Mesenchymal stem cell (in vitro differentiated cells and primary cell): ENCODE measurements at regions not wholly inside any gene's neighbourhood (a gene's known extent, or its start where the extent isn't known, plus 50 kb on each side); places are given as distances from the start of the nearest gene placed in this dataset.
"Not testable (repeated sequence)": the region's sequence is repeated elsewhere in the genome, so short reads cannot be mapped to it uniquely, and the experiment has no call there.

Experiments used
- DNase-seq: peaks from one replicate; pipeline ENCODE4 v3.0.0-alpha.2; 2013
- H2AFZ ChIP-seq: one replicate; pipeline ENCODE4 v1.6.1; 2013; ENCODE audit warnings: low read depth, mild to moderate bottlenecking, control low read depth, inconsistent platforms, low read length, moderate library complexity
- H2AK5ac ChIP-seq: 2 replicates; pipeline ENCODE4 v1.6.1; 2013; ENCODE audit warnings: low read length, moderate library complexity, mild to moderate bottlenecking, inconsistent platforms; ENCODE audit not compliant: severe bottlenecking
- H2BK120ac ChIP-seq: one replicate; pipeline ENCODE4 v1.6.1; 2013; ENCODE audit warnings: low read depth, mild to moderate bottlenecking, inconsistent platforms, low read length, moderate library complexity
- H2BK12ac ChIP-seq, 2 experiments: one replicate each; pipeline ENCODE4 v1.6.1; 2013; ENCODE audit warnings: inconsistent platforms in 2 of 2, low read length in 2 of 2, mild to moderate bottlenecking in 2 of 2, moderate library complexity in 2 of 2, control low read depth in 1 of 2
- H2BK15ac ChIP-seq: one replicate; pipeline ENCODE4 v1.6.1; 2013; ENCODE audit warnings: mild to moderate bottlenecking, low read depth, inconsistent platforms; ENCODE audit not compliant: poor library complexity, severe bottlenecking
- H2BK5ac ChIP-seq: 2 replicates; pipeline ENCODE4 v1.6.1; 2013; ENCODE audit warnings: low read depth, mild to moderate bottlenecking, low read length, control low read depth, inconsistent platforms; ENCODE audit not compliant: poor library complexity, severe bottlenecking
- H3K14ac ChIP-seq, 2 experiments: one replicate each; pipeline ENCODE4 v1.6.1; 2013; ENCODE audit warnings: inconsistent platforms in 2 of 2, low read length in 2 of 2, control low read depth in 1 of 2, mild to moderate bottlenecking in 1 of 2, moderate library complexity in 1 of 2
- H3K18ac ChIP-seq, 2 experiments: one replicate each; pipeline ENCODE4 v1.6.1; 2013; ENCODE audit warnings: inconsistent platforms in 2 of 2, low read length in 2 of 2, control low read depth in 1 of 2, low read depth in 1 of 2, mild to moderate bottlenecking in 1 of 2
- H3K23ac ChIP-seq, 2 experiments: one replicate each; pipeline ENCODE4 v1.6.1; 2013; ENCODE audit warnings: inconsistent platforms in 2 of 2, low read length in 2 of 2, mild to moderate bottlenecking in 2 of 2, moderate library complexity in 2 of 2, control low read depth in 1 of 2
- H3K27ac ChIP-seq: 2 replicates; pipeline ENCODE4 v1.5.1; 2013; ENCODE audit warnings: mild to moderate bottlenecking, moderate library complexity, low read length, control low read depth, inconsistent platforms; ENCODE audit not compliant: poor library complexity, severe bottlenecking
- H3K27me3 ChIP-seq, 2 experiments: 2 replicates each; pipeline versions ENCODE4 v1.6.1 to v1.7.0; 2013; ENCODE audit warnings: low read length in 2 of 2, mild to moderate bottlenecking in 2 of 2, moderate library complexity in 2 of 2, control low read depth in 1 of 2, inconsistent platforms in 1 of 2; ENCODE audit not compliant: control insufficient read depth in 1 of 2, insufficient read depth in 1 of 2
- H3K36me3 ChIP-seq, 2 experiments: 2 replicates each; pipeline versions ENCODE4 v1.6.1 to v1.7.0; 2013; ENCODE audit warnings: low read length in 2 of 2, control low read depth in 1 of 2, inconsistent platforms in 1 of 2, low read depth in 1 of 2, mild to moderate bottlenecking in 1 of 2; ENCODE audit not compliant: insufficient read depth in 2 of 2, control insufficient read depth in 1 of 2
- H3K4ac ChIP-seq, 2 experiments: one replicate each; pipeline ENCODE4 v1.6.1; 2013; ENCODE audit warnings: inconsistent platforms in 2 of 2, low read length in 2 of 2, mild to moderate bottlenecking in 2 of 2, moderate library complexity in 2 of 2, control low read depth in 1 of 2, low read depth in 1 of 2
- H3K4me1 ChIP-seq: 2 replicates; pipeline ENCODE4 v1.6.1; 2013; ENCODE audit warnings: low read depth, low read length, control low read depth; ENCODE audit not compliant: control insufficient read depth, insufficient read depth
- H3K4me2 ChIP-seq: 2 replicates; pipeline ENCODE4 v1.6.1; 2013; ENCODE audit warnings: low read length, mild to moderate bottlenecking, inconsistent platforms; ENCODE audit not compliant: poor library complexity, severe bottlenecking
- H3K4me3 ChIP-seq, 2 experiments: 2 replicates each; pipeline versions ENCODE4 v1.5.1 to v1.7.0; 2013; ENCODE audit warnings: low read length in 2 of 2, mild to moderate bottlenecking in 2 of 2, control low read depth in 1 of 2, low read depth in 1 of 2; ENCODE audit not compliant: insufficient read depth in 1 of 2
- H3K79me1 ChIP-seq: replicated peaks from 2 replicates; pipeline ENCODE4 v1.6.1; 2013; ENCODE audit warnings: mild to moderate bottlenecking, control low read depth, low read length, inconsistent platforms; ENCODE audit not compliant: poor library complexity, severe bottlenecking
- H3K9ac ChIP-seq: 2 replicates; pipeline ENCODE4 v1.7.0; 2013; ENCODE audit warnings: mild to moderate bottlenecking, low read length, moderate library complexity
- H3K9me3 ChIP-seq: 2 replicates; pipeline ENCODE4 v1.7.0; 2013; ENCODE audit warnings: mild to moderate bottlenecking, low read length; ENCODE audit not compliant: control insufficient read depth
- H4K8ac ChIP-seq: one replicate; pipeline ENCODE4 v1.6.1; 2013; ENCODE audit warnings: inconsistent platforms, mild to moderate bottlenecking, low read length, moderate library complexity
- H4K91ac ChIP-seq: one replicate; pipeline ENCODE4 v1.6.1; 2013; ENCODE audit warnings: mild to moderate bottlenecking, low read length, inconsistent platforms
- WGBS: methylation state at CpG from one replicate; pipeline ENCODE4 v1.1.7; 2013; ENCODE audit warnings: mixed read lengths; 5-methylcytosine and 5-hydroxymethylcytosine counted together

DNA sequence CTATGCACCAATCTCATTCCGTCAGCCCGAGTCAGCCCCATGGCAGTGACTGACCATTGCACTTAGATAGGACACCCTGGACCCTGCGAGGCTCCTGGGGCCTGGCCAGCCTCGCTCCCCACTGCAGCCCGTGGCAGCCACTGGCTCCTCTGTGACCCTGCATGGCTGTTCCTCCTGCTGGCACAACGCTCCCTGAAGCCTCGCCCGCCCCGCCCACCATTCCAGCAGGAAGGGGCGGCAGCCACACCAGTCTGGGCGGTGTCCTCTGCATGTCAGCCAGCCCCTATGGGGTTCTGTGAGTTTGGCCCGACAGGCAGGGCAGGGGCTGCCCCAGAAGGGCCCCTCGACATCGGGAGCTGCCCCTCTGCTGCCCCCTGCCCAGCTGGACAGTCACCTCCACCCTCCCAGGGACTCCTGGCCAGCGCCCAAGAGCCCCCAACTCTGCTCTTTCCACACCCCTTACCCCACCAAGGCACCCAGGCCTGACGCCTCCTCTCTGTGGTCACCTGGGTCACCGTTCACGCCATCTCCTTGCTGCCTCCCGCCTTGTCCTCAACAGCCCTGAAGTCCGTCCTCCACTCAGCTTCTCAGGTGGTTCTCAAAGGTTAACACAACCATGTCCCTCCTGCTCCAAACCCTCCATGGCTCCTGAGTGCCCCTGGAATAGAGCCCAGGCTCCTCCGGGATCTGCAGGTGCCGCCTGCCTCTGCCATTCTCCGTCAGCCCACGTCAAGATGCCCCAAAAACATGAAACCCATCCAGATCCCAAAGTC is 103.5 kb downstream of the MICALL2 start:
- Histone ChIP-seq H3K4me2 (no peak overlapping the region), H3K4me3 (no peak overlapping the region), H2BK12ac (no peak overlapping the region), H2AFZ (no peak overlapping the region), H3K9ac (no peak overlapping the region), H3K9me3 (no peaks in the 10 kb centered on the region), H3K14ac (no peak overlapping the region), H4K91ac (no peak overlapping the region), H2AK5ac (no peak overlapping the region), H3K79me1 (no peaks in the 10 kb centered on the region), H3K18ac (no peak overlapping the region), H2BK120ac (no peak overlapping the region), H4K8ac (no peak overlapping the region), H3K27ac (no peak overlapping the region), H3K4me1 (peaks cover 14% of the 10 kb centered on the region), H3K27me3 (peaks cover 22 to 63% of the 10 kb centered on the region in 2 experiments), H3K36me3 (no peaks in the 10 kb centered on the region), H2BK15ac (no peak overlapping the region), H2BK5ac (no peak overlapping the region), H3K23ac (no peak overlapping the region), H3K4ac (no peak overlapping the region)
- WGBS = 73% methylated on average over 22 of the region's 24 CpGs
- no peak for DNase-seq

DNA sequence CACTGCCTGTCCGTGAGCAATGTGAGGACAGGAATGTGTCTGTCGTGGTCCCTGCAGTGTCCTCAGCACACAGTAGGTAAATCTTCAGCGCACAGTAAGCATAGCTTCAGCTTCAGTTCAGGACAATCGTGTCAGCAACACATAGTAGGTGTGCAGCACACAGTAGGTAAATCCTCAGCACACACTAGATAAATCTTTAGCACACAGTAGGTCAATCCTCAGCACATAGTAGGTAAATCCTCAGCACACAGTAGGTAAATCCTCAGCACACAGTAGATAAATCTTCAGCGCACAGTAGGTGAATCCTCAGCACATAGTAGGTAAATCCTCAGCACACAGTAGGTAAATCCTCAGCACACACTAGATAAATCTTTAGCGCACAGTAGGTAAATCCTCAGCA is 102.4 kb downstream of the MICALL2 start:
- not testable (repeated sequence) for H3K9me3 ChIP-seq, H4K8ac ChIP-seq, H2AFZ ChIP-seq, H3K27ac ChIP-seq, H3K4me3 ChIP-seq, DNase-seq, H2BK15ac ChIP-seq, H3K4ac ChIP-seq, H2AK5ac ChIP-seq, H3K23ac ChIP-seq, H3K79me1 ChIP-seq, H2BK12ac ChIP-seq, H2BK120ac ChIP-seq, H2BK5ac ChIP-seq, H3K36me3 ChIP-seq, H3K4me2 ChIP-seq, H3K14ac ChIP-seq, H3K18ac ChIP-seq, H4K91ac ChIP-seq, H3K9ac ChIP-seq
- H3K4me1 ChIP-seq = peaks cover 14% of the 10 kb centered on the region
- 95% methylated on average over 6 of the region's 6 CpGs for WGBS
- H3K27me3 ChIP-seq = peaks cover 22 to 52% of the 10 kb centered on the region in 2 experiments

DNA sequence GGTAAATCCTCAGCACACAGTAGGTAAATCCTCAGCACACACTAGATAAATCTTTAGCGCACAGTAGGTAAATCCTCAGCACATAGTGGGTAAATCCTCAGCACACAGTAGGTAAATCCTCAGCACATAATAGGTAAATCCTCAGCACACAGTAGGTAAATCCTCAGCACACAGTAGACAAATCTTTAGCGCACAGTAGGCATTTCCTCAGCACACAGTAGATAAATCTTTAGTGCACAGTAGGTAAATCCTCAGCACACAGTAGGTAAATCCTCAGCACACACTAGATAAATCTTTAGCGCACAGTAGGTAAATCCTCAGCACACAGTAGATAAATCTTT is 102.0 kb downstream of the MICALL2 start:
- not testable (repeated sequence) for H3K23ac ChIP-seq, H2AFZ ChIP-seq, H2BK12ac ChIP-seq, H2BK15ac ChIP-seq, H4K91ac ChIP-seq, H3K79me1 ChIP-seq, H3K4me3 ChIP-seq, H3K4me2 ChIP-seq, H3K14ac ChIP-seq, H3K9ac ChIP-seq, H3K4ac ChIP-seq, H3K27ac ChIP-seq, H3K36me3 ChIP-seq, H3K18ac ChIP-seq, H3K9me3 ChIP-seq, H4K8ac ChIP-seq, DNase-seq, H2BK120ac ChIP-seq, H2AK5ac ChIP-seq, H2BK5ac ChIP-seq
- H3K4me1 ChIP-seq = peaks cover 14% of the 10 kb centered on the region
- 100% methylated on average over 3 of the region's 3 CpGs for WGBS
- peaks cover 19 to 49% of the 10 kb centered on the region in 2 experiments for H3K27me3 ChIP-seq

GRCh38 chr7:1357601-1358271 is 101.5 kb downstream of the MICALL2 start:
- H3K79me1 ChIP-seq = no peaks in the 10 kb centered on the region
- H3K9ac ChIP-seq = no peak overlapping the region
- H4K91ac ChIP-seq = no peak overlapping the region
- H3K4me2 ChIP-seq = no peak overlapping the region
- no peak overlapping the region for H3K27ac ChIP-seq
- no peaks in the 10 kb centered on the region for H3K36me3 ChIP-seq
- no peaks in the 10 kb centered on the region for H3K9me3 ChIP-seq
- no peak overlapping the region for H3K14ac ChIP-seq
- peaks cover 14% of the 10 kb centered on the region for H3K4me1 ChIP-seq
- no peak overlapping the region for H2BK12ac ChIP-seq
- H3K27me3 ChIP-seq = peaks cover 19 to 47% of the 10 kb centered on the region in 2 experiments
- no peak for DNase-seq
- no peak overlapping the region for H2BK120ac ChIP-seq
- no peak overlapping the region for H3K4ac ChIP-seq
- H2BK15ac ChIP-seq = no peak overlapping the region
- H3K4me3 ChIP-seq = no peak overlapping the region
- no peak overlapping the region for H3K23ac ChIP-seq
- H3K18ac ChIP-seq = no peak overlapping the region
- no peak overlapping the region for H2AK5ac ChIP-seq
- WGBS = 85% methylated on average over 23 of the region's 23 CpGs
- H4K8ac ChIP-seq = no peak overlapping the region
- H2BK5ac ChIP-seq = no peak overlapping the region
- H2AFZ ChIP-seq = no peak overlapping the region
